ENCODE measurements at regions not wholly inside any gene's neighbourhood (a gene's known extent, or its start where the extent isn't known, plus 50 kb on each side); places are given as distances from the start of the nearest gene placed in this dataset.

DNA sequence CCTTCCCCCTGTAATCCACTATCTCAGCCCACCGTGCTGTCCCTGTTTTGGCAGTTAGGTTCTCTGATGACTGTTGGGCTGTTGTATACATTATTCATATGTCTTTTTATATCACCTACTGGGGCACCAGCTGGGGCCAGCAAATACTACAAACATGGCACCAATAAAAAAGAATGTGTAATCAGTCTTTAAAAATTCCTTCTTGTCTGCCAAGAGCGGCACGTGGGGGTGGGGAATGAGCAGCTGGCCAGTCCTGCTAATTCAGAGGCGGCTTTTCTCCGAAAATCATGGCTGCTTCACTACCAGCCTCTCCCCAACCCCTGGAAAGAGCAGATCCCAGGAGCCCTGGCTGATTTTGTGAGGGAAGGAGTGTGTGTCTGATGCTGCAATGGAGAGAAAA, 77.7 kb upstream of the EEF2KMT start:
- TF ChIP-seq POLR2A (IDR thresholded peaks at IDR 0.05; ENCODE audit: extremely low read depth, insufficient read length), result no peak
- TF ChIP-seq, protein P1, sequence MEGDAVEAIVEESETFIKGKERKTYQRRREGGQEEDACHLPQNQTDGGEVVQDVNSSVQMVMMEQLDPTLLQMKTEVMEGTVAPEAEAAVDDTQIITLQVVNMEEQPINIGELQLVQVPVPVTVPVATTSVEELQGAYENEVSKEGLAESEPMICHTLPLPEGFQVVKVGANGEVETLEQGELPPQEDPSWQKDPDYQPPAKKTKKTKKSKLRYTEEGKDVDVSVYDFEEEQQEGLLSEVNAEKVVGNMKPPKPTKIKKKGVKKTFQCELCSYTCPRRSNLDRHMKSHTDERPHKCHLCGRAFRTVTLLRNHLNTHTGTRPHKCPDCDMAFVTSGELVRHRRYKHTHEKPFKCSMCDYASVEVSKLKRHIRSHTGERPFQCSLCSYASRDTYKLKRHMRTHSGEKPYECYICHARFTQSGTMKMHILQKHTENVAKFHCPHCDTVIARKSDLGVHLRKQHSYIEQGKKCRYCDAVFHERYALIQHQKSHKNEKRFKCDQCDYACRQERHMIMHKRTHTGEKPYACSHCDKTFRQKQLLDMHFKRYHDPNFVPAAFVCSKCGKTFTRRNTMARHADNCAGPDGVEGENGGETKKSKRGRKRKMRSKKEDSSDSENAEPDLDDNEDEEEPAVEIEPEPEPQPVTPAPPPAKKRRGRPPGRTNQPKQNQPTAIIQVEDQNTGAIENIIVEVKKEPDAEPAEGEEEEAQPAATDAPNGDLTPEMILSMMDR (IDR thresholded peaks at IDR 0.05; ENCODE audit: low read depth, low read length), result no peak
